GM12878 (cell line): ENCODE measurements at regions not wholly inside any gene's neighbourhood (a gene's known extent, or its start where the extent isn't known, plus 50 kb on each side); places are given as distances from the start of the nearest gene placed in this dataset.

Experiments
- CTCF ChIP-seq, 3 experiments: IDR thresholded peaks in 2 of 3; conservative IDR thresholded peaks in 1 of 3; 2 replicates each; pipeline ENCODE4 v1.5.1; 2011; ENCODE audit warnings: low read depth in 3 of 3, low read length in 3 of 3, mild to moderate bottlenecking in 3 of 3, control low read depth in 2 of 3, moderate library complexity in 2 of 3, inconsistent platforms in 1 of 3, mixed read lengths in 1 of 3; ENCODE audit not compliant: control insufficient read depth in 2 of 3, insufficient read depth in 1 of 3; ENCODE audit errors: extremely low read depth in 1 of 3
- CUX1 ChIP-seq: IDR thresholded peaks from 2 replicates; pipeline ENCODE4 v1.6.1; 2012; ENCODE audit warnings: improper control_type of control experiment, low read depth, low read length; ENCODE audit not compliant: insufficient replicate concordance
- E2F4 ChIP-seq: IDR thresholded peaks from 2 replicates; pipeline ENCODE4 v1.6.1; 2012; ENCODE audit warnings: low read depth, low read length, improper control_type of control experiment
- EED ChIP-seq: sonication (generic); IDR thresholded peaks from 2 replicates; pipeline ENCODE4 v1.6.1; 2016; ENCODE audit warnings: antibody characterized with exemption, low read depth
- EZH2 ChIP-seq: IDR thresholded peaks from 2 replicates; pipeline ENCODE4 v1.6.1; 2012; ENCODE audit warnings: low read depth, mild to moderate bottlenecking, control low read depth, inconsistent platforms, low read length, borderline replicate concordance; ENCODE audit not compliant: control insufficient read depth
- MYC ChIP-seq: IDR thresholded peaks from 2 replicates; pipeline ENCODE4 v1.6.1; 2011; ENCODE audit warnings: mild to moderate bottlenecking, low read length, moderate library complexity, inconsistent platforms; ENCODE audit not compliant: insufficient read depth, insufficient replicate concordance, insufficient read length, severe bottlenecking
- NR2C1 ChIP-seq: fragments of 450-650 bp; IDR thresholded peaks from 2 replicates; pipeline ENCODE4 v1.6.1; 2017; ENCODE audit warnings: antibody characterized with exemption, mild to moderate bottlenecking, moderate library complexity
- POLR2AphosphoS5 ChIP-seq: IDR thresholded peaks from 2 replicates; pipeline ENCODE4 v1.6.1; 2011; ENCODE audit warnings: mild to moderate bottlenecking, low read length, inconsistent platforms
- POU2F2 ChIP-seq: IDR thresholded peaks from 3 replicates; pipeline ENCODE4 v1.6.1; 2011; ENCODE audit warnings: low read depth, mild to moderate bottlenecking, low read length, borderline replicate concordance
- RAD21 ChIP-seq: IDR thresholded peaks from 2 replicates; pipeline ENCODE4 v1.6.1; 2011; ENCODE audit warnings: mild to moderate bottlenecking, low read depth, low read length, moderate library complexity; ENCODE audit not compliant: insufficient read depth
- REST ChIP-seq: IDR thresholded peaks from 2 replicates; pipeline ENCODE4 v1.6.1; 2012; ENCODE audit warnings: mild to moderate bottlenecking, low read depth, low read length
- SIN3A ChIP-seq: IDR thresholded peaks from 2 replicates; pipeline ENCODE4 v1.6.1; 2012; ENCODE audit warnings: low read depth, low read length, improper control_type of control experiment
- SRF ChIP-seq, 2 experiments: IDR thresholded peaks; 2 replicates each; pipeline ENCODE4 v1.6.1; 2011; ENCODE audit warnings: low read depth in 2 of 2, low read length in 2 of 2, mild to moderate bottlenecking in 1 of 2, moderate library complexity in 1 of 2
- ZNF217 ChIP-seq: fragments of 450-650 bp; IDR thresholded peaks from 2 replicates; pipeline ENCODE4 v1.6.1; 2017; ENCODE audit warnings: antibody characterized with exemption, mild to moderate bottlenecking

- TF ChIP-seq NR2C1: no peak
- TF ChIP-seq CTCF (IDR thresholded peaks at IDR 0.05 in 2 of 3, conservative IDR thresholded peaks at IDR 0.05 in 1 of 3; ENCODE audit: control insufficient read depth in 2 of 3, extremely low read depth in 1 of 3, insufficient read depth in 1 of 3, low read depth in 3 of 3, low read length in 3 of 3): no peak
- TF ChIP-seq E2F4: no peak
- no peak for TF ChIP-seq POU2F2
- no peak for TF ChIP-seq EZH2
- no peak for TF ChIP-seq SIN3A
- TF ChIP-seq SRF (IDR thresholded peaks at IDR 0.05; ENCODE audit: low read depth in 2 of 2, low read length in 2 of 2): no peak
- no peak for TF ChIP-seq MYC
- no peak for TF ChIP-seq ZNF217
- no peak for TF ChIP-seq EED
- TF ChIP-seq RAD21: no peak
- no peak for TF ChIP-seq POLR2AphosphoS5
- TF ChIP-seq CUX1: no peak
- no peak for TF ChIP-seq REST
Measured at GRCh38 chr11:15737320-15737719, 619.0 kb downstream of the SOX6 start.
